ENCODE measurements at regions not wholly inside any gene's neighbourhood (a gene's known extent, or its start where the extent isn't known, plus 50 kb on each side); places are given as distances from the start of the nearest gene placed in this dataset.

DNA sequence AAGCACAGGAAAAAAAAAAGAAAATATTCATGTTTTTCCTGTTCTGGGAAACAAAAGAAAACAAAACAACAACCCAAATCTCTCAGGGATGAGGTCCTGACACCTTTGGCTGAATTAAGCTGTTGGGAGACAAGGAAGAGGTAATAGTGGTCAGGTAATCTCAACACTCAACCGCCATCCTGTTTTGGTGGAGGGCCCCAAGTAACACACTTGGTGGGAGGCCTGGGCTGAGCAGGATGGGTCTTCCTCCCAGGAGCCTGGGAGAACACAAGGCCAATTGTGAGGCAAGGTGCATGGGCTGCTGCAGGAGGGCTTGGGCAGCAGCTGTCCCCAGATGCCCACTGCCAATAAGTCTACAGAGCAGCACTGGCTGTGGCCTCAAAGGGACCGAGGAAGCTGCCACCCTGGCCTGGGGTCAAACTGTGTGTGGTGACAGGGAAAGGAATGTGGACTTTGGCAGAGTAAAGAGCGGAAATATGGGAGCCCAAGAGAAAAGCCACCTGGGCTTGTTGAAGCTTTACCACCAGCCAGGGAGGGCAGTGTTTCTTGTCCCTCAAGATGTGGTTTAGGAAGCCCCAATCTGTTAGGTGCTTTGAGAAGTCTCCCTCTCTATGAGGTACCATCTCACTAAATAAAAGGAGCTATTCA, 93.5 kb upstream of the SLC25A13 start:
- TF ChIP-seq POLR2A (IDR thresholded peaks at IDR 0.05), result no peak
- TF ChIP-seq POLR2AphosphoS5 (IDR thresholded peaks at IDR 0.05), result no peak

All from sigmoid colon (tissue), 4 donors.